Activated CD8-positive, alpha-beta memory T cell treated with anti-CD3 and anti-CD28 coated beads for 48 hours (primary cell): ENCODE measurements at regions not wholly inside any gene's neighbourhood (a gene's known extent, or its start where the extent isn't known, plus 50 kb on each side); places are given as distances from the start of the nearest gene placed in this dataset.
"Not testable (repeated sequence)": the region's sequence is repeated elsewhere in the genome, so short reads cannot be mapped to it uniquely, and the experiment has no call there.

ENCODE experiments used
- DNase-seq, 3 experiments: peaks; one replicate each; pipeline ENCODE4 v3.0.0-alpha.2; 2020; ENCODE audit warnings: low read depth in 2 of 3, low spot score in 2 of 3

DNA sequence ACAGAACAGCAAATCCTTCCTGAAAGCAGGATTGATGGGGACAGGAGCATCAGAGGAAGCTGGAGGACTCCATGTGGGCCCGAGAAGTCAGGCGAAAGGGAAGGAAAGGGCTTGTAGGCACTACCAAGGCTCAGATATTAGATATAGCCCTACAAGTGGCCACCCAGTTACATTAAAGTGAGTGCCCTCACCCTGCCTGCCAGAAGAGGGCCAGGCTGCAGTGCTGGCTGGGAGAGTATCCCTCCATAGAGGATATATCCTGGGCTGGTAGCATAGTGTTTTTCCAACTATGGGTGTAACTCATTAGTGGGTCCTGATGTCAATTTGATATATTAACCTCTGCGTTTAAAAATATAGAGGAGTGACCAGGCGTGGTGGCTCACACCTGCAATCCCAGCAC, 285.2 kb downstream of the MYCN start:
- DNase-seq = no peak

DNA sequence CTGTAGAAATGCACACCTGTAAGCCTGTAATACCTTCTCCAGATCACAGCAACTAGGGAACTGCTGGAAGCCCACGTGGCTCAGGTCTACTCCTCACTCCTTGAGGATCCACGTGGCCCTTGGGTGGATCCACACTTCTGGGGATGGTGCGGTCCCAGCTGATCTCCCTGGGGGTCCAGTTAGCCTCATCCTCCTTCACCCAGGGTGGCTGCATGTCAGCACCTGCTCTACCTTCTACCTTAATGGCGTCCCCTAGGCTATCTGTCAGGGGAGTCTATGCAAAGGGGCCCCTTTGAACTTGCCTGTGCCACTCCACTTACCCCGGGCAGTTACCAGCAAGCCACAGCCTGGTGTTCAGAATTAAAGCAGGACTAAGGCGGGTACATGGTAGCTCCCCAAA, 284.7 kb downstream of the MYCN start:
- DNase-seq = no peak

DNA sequence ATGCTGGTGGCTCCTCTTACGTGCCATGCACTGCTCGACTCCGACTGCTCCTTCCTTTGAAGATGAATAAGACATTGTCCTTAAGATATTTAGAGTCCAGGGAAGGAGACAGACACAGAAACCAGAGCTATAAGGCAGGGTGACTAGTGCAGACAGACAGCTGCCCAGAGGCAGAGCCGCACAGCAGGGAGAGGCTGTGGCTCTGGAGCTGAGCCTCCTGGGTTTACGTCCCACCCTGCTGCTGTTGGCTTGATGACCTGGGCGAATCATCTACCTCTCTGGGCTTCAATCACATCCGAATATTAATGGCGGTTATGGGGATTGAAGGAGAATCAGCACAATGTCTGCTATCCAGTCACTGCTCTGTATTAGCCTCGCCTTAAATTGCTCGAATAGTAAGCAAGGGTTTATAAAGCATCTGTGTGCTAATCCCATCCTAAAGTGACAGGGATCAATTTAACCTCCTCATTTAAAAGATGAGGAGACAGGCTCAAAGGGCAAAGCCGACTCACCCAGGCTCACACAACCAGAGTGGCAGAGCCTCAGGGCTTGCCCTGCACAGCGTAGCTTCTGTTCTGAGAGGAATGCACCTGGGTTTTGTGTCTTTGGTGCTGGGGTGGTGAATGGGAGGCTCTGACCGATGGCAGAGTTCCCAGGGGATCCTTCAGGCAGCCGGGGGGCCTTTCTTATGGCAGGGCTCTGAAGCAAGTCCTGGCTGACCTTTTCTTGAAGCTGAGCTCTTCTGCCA, 284.1 kb downstream of the MYCN start:
- no peak for DNase-seq

DNA sequence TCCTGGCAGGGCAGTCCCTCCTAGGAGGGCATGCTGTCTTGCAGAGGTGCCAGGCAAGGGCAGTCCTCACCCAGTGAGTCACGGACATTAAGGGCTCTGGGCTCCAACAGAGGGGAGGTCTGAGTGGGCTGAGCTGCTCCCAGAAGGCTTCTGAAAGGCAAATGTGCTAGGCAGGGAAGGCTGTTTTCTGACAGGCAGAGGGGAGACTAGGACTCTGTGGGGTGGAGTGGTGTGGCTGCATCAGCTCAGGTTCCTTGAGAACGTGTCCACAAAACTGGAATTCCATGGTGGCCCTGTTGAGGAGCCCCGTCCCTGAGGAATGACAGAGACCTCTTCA, 283.5 kb downstream of the MYCN start:
- DNase-seq = no peak

DNA sequence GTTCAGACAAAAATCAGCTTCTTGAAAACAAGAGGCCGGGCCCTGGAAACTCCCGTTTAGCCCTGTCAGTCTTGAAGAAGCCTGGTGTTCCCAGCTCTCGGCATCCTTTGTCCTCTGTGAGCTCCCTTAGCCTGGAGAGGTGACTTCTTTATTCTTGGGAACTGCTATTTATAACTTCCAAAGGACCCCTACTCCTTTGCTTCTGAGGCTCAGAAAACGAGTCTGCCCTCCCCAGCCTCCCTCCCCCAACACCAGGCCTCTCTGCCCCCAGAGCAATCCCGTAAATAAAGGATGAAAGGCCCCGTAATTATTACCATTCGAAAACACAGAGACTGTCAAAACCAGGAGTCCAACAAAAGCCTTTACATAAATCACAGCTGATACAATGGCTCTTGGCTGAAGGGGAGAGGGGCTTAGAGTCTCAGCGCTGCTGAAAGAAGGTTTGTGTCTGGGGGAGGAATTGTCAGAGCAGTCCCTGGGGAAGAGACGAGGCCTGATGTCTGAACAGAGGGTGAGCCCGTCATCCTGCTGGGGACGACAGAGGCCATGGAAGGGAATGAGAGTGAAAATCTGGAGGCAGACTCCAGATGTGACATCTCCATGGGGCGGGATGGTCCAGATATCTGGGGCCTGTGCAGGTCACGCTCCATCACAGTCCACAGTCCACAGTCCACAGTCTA, 283.0 kb downstream of the MYCN start:
- no peak for DNase-seq

DNA sequence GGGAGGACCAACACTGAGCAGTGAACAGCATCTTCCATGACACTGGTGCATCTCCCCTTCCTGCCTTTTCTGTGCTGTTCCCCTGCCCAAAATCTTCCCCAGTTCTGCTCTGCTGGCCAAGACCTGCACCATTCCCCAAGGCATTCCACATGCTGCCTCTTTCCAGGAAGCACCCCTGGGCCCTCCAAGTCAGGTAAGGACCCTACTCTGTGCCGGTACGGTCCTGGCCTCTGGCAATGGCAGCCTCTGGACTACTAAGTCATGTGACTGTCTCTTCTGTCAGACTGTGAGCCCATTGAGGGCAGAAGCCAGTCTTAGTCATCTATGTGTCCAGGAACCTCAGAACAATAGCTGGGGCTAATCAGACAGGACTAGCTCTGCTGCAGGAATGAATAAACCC, 282.0 kb downstream of the MYCN start:
- DNase-seq = no peak

DNA sequence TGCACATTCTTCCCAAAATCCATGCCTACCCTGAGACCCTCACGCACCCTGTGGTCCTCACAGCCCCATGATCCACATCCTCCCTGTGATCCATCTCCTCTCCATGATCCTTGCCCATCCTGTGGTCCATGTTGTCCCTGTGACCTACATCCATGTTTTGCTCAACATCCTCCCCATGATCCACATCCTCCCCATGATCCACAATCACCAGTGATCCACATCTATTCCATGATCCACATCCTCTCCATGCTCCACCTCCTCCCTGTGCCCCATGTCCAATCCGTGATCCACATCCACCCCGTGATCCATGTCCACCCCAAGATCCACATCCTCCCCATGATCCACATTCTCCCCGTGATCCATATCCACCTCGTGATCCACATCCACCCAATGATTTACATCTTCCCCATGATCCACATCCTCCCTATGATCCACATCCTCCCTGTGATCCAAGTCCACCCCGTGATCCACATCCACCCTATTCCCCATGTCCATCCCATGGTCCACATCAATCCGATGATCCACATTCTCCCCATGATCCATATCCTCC, 281.2 kb downstream of the MYCN start:
- DNase-seq = no peak

DNA sequence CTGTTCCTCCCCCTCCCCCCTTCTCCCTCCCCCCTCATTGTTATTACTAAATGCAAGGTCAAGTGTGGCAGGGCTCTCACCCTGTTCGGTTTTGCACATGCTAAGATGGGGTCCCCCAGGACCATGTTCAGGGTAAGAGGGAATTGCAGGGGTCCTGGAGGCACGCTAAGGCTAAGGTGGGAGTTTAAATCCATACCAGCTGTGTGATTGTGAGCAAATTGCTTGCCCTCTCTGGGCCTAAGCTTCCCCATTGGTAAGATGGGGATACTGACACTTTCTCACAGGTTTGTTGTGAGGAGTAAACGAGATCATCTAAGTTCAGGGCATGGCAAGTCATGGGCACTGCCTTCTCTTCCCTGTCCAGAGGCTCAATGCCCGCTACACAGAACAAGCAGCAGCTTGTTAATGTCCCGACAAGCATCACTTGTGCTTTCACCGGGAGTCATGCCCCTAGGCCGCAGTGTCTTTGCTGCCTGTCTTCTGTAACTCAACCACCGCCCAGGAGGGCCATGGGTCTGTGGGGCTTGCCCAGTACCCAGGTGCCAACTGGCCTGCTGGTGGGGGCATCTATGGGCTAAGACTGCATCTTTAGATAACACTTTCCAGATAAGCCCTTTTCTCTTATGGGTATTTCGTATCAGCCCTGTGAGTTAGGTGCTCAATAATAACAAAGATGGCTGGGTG, 279.1 kb downstream of the MYCN start:
- no peak for DNase-seq

DNA sequence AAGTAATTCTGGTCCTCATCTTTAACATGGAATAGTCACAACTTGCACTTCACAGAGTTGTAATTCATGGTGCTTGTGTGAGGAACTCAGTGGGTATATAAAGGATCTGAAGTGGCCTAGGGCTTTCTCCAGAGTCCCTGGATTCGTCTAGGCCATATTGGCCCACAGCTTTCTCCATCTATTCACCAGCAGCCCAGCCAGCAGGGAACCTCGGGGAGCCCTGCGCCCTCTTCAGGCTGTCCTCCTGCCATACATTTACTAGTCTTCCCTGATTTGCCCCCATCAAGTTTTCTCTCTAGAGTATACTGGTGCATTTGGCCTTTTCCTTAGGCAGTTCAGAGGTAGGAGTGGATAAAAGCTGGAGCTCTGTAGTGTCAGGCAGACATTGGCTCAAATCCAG, 278.3 kb downstream of the MYCN start:
- DNase-seq = no peak

DNA sequence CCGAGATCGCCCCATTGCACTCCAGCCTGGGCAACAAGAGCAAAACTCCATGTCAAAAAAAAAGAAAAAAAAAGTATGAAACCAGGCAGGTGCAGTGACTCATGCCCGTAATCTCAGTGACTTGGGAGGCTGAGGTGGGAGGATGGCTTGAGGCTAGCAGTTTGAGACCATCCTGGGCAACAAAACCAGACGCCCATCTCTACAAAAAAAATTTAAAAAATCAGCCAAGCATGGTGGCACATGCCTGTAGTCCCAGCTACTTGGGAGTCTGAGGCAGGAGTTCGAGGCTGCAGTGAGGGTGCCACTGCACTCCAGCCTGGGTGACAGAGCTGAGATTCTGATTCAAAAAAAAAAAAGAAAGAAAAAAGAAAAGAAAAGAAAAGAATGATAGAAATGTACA, 277.8 kb downstream of the MYCN start:
- no peak for DNase-seq

DNA sequence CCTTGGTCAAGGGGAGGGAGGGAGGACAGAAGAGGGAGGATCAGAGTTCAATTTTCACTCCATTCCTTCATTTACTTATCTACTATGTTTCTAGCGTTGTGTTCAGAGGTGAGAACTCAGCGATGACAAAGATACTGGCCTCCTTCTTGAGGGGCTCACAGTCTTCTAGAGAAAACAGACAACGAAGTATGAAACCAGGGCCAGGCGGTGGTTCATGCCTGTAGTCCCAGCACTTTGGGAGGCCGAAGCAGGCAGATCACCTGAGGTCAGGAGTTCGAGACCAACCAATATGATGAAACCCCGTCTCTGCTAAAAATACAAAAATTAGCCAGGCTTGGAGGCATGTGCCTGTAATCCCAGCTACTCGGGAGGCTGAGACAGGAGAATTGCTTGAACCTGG, 277.4 kb downstream of the MYCN start:
- DNase-seq = not testable (repeated sequence)

DNA sequence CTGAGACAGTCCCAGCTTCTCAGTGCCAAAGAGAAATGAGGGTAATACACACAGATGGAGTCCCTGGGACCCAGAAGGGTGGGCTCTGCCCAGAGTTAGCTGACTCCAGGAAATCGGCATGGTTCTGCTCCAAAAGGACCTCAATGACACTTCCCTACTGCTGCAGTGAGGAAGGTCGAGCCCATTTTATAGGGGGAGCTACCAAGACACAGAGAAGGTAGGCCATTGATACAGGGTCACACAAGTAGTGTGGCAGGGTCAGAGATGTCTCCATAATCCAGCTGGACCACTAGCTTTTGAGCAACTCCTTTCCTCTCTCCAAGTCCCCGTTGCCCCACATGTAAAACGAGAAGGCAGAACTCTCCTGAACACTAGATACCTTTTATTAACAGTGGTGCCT, 276.9 kb downstream of the MYCN start:
- DNase-seq = no peak

DNA sequence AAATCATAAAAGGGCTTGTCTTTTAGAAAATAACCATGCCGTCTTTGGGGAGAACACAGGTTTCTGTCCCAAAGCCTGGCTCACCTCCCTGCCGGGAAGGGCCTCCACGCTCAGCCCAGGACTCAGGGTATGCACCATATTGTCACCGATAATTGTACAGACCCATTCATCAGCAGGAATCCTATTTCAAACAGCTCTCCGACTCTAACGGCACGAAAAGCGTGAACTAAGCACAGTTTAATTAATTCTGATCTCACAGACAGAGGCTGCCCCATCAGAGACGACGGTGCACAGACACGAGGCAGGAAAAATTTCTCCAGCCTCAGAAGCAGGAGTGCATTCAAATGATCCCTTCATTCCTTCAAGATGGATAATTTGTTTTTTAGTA, 276.2 kb downstream of the MYCN start:
- DNase-seq = no peak

DNA sequence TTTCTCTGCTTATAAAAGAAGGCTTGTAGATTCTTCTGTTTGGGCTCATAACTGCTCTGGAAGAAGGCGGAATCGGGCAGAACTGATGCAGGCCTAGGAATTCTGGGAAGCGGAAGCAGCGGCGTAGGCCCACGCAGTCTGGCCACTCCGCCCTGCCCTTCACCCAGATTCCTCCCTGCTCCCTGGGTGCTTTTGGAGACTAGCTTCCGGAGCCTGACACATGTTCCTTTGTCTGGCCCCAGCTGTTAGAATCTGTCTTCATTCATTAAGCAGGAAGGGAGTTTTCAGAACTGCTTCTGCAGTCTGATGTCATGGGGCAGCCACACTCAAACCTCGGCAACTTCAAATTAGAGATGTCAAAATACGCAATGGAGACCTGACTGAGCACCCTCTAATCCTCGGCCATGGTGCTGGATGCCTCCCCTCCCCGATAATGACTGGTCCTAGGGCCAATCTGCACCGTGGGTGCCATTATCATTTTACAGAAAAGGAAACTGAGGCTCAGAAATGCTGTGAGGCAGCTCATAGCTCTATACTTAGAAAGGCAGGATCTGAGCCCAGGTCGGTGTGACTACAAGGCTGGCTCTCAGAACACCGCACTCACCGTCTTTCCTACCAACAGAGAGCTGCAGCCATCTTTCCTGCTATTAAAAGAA, 275.7 kb downstream of the MYCN start:
- no peak for DNase-seq

DNA sequence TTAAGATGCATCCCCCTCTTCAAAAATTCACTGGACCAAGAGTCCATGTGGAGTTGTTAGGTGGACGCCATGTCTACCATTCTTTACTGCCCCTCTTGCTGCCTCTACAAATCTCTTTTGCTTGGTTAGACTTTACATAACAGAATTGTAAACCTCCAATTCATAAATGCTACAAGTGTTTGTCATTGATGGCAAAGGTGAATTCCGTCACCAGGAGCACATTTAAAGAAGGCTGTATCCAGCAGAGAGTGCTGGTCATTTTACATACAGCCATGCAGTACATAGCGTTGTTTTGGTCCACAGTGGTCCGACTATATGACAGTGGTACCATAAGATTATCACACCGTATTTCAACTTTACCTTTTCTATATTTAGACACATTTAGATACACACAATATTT, 274.5 kb downstream of the MYCN start:
- DNase-seq = no peak

DNA sequence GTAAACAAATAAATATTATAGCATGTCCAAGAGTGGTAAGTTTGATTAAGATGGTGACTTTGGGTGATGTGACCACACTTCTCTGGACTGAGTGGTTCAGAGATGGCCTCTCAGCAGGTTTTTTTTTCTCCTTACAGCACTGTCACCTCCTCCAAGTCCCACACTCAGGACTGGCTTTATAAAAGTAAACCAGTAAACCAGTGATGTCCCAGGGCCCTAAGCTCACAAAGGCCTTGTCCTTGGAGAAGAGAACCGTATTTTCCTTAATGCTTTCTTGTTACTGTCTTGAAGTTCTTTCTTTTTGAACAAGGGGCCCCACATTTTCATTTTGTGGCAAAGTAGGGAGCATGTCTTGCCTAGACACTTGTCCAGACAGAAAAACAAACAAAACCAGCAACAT, 274.0 kb downstream of the MYCN start:
- DNase-seq = no peak

DNA sequence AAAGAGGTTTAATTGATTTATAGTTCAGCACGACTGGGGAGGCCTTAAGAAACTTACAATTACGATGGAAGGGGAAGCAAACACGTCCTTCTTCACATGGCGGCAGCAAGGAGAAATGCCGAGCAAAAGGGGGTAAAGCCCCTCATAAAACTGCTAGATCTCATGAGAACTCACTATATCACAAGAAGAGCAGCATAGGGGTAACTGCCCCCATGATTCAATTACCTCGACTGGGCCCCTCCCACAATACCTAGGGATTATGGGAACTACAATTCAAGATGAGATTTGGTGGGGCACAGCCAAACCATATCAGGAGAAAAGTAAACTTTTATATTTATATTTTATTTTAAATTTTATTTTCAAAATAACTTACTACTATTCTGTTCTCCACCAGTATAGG, 272.0 kb downstream of the MYCN start:
- DNase-seq = no peak

DNA sequence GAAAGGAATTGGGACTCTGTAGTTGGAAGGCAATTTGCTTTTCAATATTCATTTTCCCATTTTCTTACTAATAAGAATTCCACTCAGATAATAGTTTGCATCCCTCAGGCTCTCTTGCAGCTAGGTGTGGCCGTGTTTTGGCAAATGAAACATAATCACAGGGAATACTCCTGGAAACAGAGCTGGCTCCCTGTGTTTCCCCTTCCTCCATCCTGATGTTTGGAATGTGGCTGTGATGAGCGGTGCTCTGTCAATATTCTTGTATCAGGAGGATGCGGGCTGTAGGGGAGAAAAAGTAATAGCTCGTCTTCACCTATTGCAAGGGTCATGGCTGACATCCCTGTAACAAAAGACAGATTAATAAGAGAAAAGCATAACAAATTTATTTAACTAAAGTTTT, 271.0 kb downstream of the MYCN start:
- no peak for DNase-seq

DNA sequence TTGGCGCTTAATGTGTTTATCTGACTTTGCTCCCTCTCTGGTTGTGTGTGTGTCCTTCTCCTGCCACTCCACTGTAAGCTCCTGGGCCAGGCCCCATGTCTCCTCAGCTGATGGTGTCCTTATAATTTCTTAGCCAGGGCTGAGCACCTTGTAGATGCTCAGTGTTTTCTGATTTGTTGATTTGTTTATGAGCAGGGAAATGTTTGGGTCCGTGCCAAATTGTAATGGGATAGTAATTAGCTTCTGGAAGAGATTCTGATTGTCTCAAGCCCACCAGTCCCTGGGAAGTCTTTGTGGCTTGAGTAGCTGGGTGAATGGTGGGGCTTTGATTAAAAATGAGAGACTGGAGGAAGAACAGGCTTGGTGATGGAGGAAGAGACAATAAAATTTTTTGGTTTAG, 270.5 kb downstream of the MYCN start:
- DNase-seq = no peak

DNA sequence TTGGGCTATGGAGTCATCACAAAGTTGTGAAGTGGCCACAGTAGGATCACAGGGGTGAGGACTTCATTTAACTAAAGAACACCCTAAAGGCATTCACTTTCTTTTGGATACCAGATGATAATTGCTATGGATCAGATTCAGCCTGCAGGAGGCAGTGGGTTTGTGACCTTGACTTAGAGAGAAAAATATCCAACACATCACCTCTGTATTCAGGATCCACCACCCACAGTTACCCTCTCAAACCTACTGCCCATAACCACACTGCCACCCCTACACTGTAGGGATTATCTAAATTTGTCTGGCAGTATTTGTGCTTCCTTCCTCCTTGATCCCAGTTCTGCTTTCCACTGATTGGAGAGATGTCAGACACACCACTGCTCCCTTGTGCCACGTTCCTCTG, 269.4 kb downstream of the MYCN start:
- DNase-seq = no peak

DNA sequence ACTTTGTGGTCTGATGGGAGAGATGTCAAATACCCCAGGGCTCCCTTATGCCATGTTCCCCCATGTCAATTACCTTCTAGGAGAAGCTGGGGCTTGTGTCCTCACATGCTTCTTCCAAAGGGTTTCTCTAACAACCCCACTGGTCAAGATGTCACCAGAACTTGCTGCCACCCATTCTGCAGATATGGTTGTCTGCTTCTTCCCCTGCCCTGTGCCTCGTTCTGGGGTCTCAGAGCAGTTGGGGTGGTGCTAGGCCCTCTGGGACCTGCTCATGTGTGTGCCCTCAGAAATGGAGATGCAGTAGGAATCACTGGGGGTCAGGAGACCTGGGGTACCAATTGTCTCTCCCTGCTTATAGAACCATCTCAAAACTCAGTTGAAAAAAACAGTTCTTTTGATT, 268.6 kb downstream of the MYCN start:
- DNase-seq = no peak

DNA sequence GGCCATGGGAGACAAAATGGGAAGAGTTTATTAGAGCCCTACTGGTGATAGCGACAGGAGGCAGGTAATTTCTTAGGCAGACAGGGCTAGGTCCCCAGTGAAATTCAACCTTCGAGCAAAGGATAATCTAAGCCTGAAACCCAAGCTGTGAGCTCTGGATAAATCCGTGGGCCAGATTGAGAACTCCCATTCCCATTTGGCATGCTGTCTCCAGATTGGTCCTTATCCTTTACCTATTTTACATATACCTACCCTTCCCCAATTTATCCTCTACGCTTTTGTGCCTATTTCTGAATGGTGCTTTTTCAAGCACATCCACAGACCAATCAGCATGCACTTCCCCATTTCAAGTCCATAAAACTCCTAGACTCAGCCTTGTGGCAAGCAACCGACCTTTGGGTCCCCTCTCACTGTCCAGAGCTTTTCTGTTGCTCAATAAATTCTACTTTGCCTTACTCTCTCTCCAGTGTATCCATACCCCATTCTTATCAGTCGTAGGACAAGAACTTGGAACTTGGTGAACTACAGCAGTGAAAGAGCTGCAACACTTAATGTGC, 268.0 kb downstream of the MYCN start:
- DNase-seq = no peak
